Astrocyte (in vitro differentiated cells and primary cell): ENCODE measurements at regions not wholly inside any gene's neighbourhood (a gene's known extent, or its start where the extent isn't known, plus 50 kb on each side); places are given as distances from the start of the nearest gene placed in this dataset.

Source experiments
- DNase-seq: peaks from one replicate; pipeline ENCODE4 v3.0.0-alpha.2; 2010; ENCODE audit warnings: low read depth
- FAIRE-seq: peaks from 2 replicates; lab custom pipeline; 2011; peaks lifted over from hg19 to GRCh38; lab: Jason Lieb, UNC
- H2AFZ ChIP-seq: 2 replicates; pipeline ENCODE4 v1.6.0; 2012; ENCODE audit warnings: low read depth, low read length, inconsistent platforms
- H3K27ac ChIP-seq: 2 replicates; pipeline ENCODE4 v1.5.1; 2011; ENCODE audit warnings: low read depth, low read length, inconsistent platforms
- H3K27me3 ChIP-seq: 2 replicates; pipeline ENCODE4 v1.6.0; 2011; ENCODE audit warnings: low read length, inconsistent platforms; ENCODE audit not compliant: insufficient read depth
- H3K36me3 ChIP-seq: 2 replicates; pipeline ENCODE4 v1.5.1; 2011; ENCODE audit warnings: low read length, inconsistent platforms; ENCODE audit not compliant: insufficient read depth
- H3K4me1 ChIP-seq: 2 replicates; pipeline ENCODE4 v1.5.1; 2011; ENCODE audit warnings: low read length, inconsistent platforms; ENCODE audit not compliant: insufficient read depth
- H3K4me2 ChIP-seq: 2 replicates; pipeline ENCODE4 v1.6.0; 2012; ENCODE audit warnings: low read length, inconsistent platforms
- H3K4me3 ChIP-seq: 2 replicates; pipeline ENCODE4 v1.5.1; 2011; ENCODE audit warnings: low read depth, mild to moderate bottlenecking, low read length, inconsistent platforms; ENCODE audit not compliant: insufficient read depth
- H3K79me2 ChIP-seq: 2 replicates; pipeline ENCODE4 v1.6.0; 2012; ENCODE audit warnings: mild to moderate bottlenecking, low read length, inconsistent platforms; ENCODE audit not compliant: insufficient read depth
- H3K9ac ChIP-seq: 2 replicates; pipeline ENCODE4 v1.6.0; 2012; ENCODE audit warnings: mild to moderate bottlenecking, low read length, inconsistent platforms
- H3K9me3 ChIP-seq: 2 replicates; pipeline ENCODE4 v1.5.1; 2012; ENCODE audit warnings: low read depth, mild to moderate bottlenecking, low read length, inconsistent platforms; ENCODE audit not compliant: insufficient read depth
- H4K20me1 ChIP-seq: 2 replicates; pipeline ENCODE4 v1.6.0; 2012; ENCODE audit warnings: low read length, inconsistent platforms; ENCODE audit not compliant: insufficient read depth
- H3K27ac Mint-ChIP-seq: one replicate; pipeline ENCODE4 v1.8.0; 2021; ENCODE audit warnings: mild to moderate bottlenecking, mixed read lengths; ENCODE audit not compliant: unreplicated experiment
- H3K27me3 Mint-ChIP-seq: one replicate; pipeline ENCODE4 v1.8.0; 2021; ENCODE audit warnings: low read depth, mixed read lengths; ENCODE audit not compliant: unreplicated experiment
- H3K36me3 Mint-ChIP-seq: one replicate; pipeline ENCODE4 v1.8.0; 2021; ENCODE audit warnings: low read depth, mixed read lengths; ENCODE audit not compliant: unreplicated experiment
- H3K4me1 Mint-ChIP-seq: one replicate; pipeline ENCODE4 v1.8.0; 2021; ENCODE audit warnings: low read depth, mixed read lengths; ENCODE audit not compliant: unreplicated experiment
- H3K4me3 Mint-ChIP-seq: one replicate; pipeline ENCODE4 v1.8.0; 2021; ENCODE audit warnings: mild to moderate bottlenecking, moderate library complexity, mixed read lengths; ENCODE audit not compliant: unreplicated experiment
- H3K9me3 Mint-ChIP-seq: one replicate; pipeline ENCODE4 v1.8.0; 2021; ENCODE audit warnings: mild to moderate bottlenecking, mixed read lengths; ENCODE audit not compliant: unreplicated experiment
- EZH2 ChIP-seq: IDR thresholded peaks from 2 replicates; pipeline ENCODE4 v1.6.1; 2012; ENCODE audit warnings: mild to moderate bottlenecking, low read length, inconsistent platforms; ENCODE audit not compliant: insufficient read depth
- TF ChIP-seq, protein P1 (sequence below): IDR thresholded peaks from 2 replicates; pipeline ENCODE4 v1.5.1; 2011; ENCODE audit warnings: low read depth, mild to moderate bottlenecking, inconsistent platforms, low read length, moderate library complexity; ENCODE audit not compliant: insufficient read depth

DNA sequence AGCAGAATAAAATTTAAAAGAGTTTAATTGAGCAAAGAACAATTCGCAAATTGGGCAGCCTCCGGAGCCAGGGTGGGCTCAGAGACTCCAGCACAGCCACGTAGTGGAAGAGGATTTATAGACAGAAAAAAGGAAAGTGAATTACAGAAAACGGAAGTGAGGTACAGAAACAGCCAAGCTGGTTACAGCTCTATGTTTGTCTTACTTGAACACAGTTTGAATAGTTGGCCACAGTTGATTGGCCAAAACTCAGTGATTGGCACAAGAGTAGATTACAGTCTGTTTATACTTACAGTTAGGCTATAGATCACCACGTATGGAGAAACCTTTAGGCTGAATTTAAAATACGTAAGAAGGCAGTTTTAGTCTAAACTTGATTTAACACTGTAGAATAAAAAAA, 78.8 kb upstream of the NEDD4L start:
- Mint-ChIP-seq H3K36me3 (no peaks in the 10 kb centered on the region), H3K4me3 (no peak overlapping the region), H3K27ac (no peak overlapping the region), H3K4me1 (no peaks in the 10 kb centered on the region), H3K9me3 (peaks cover 3% of the 10 kb centered on the region), H3K27me3 (no peaks in the 10 kb centered on the region)
- H3K4me2 ChIP-seq = no peak overlapping the region
- FAIRE-seq = no peak
- no peaks in the 10 kb centered on the region for H3K9me3 ChIP-seq
- H2AFZ ChIP-seq = no peak overlapping the region
- TF ChIP-seq, protein P1, sequence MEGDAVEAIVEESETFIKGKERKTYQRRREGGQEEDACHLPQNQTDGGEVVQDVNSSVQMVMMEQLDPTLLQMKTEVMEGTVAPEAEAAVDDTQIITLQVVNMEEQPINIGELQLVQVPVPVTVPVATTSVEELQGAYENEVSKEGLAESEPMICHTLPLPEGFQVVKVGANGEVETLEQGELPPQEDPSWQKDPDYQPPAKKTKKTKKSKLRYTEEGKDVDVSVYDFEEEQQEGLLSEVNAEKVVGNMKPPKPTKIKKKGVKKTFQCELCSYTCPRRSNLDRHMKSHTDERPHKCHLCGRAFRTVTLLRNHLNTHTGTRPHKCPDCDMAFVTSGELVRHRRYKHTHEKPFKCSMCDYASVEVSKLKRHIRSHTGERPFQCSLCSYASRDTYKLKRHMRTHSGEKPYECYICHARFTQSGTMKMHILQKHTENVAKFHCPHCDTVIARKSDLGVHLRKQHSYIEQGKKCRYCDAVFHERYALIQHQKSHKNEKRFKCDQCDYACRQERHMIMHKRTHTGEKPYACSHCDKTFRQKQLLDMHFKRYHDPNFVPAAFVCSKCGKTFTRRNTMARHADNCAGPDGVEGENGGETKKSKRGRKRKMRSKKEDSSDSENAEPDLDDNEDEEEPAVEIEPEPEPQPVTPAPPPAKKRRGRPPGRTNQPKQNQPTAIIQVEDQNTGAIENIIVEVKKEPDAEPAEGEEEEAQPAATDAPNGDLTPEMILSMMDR = no peak
- no peak for TF ChIP-seq EZH2
- no peak overlapping the region for H3K9ac ChIP-seq
- no peaks in the 10 kb centered on the region for H3K36me3 ChIP-seq
- H3K27me3 ChIP-seq = no peaks in the 10 kb centered on the region
- DNase-seq = no peak
- no peak overlapping the region for H3K27ac ChIP-seq
- no peak overlapping the region for H3K4me3 ChIP-seq
- H3K79me2 ChIP-seq = no peaks in the 10 kb centered on the region
- H4K20me1 ChIP-seq = no peaks in the 10 kb centered on the region
- no peaks in the 10 kb centered on the region for H3K4me1 ChIP-seq

DNA sequence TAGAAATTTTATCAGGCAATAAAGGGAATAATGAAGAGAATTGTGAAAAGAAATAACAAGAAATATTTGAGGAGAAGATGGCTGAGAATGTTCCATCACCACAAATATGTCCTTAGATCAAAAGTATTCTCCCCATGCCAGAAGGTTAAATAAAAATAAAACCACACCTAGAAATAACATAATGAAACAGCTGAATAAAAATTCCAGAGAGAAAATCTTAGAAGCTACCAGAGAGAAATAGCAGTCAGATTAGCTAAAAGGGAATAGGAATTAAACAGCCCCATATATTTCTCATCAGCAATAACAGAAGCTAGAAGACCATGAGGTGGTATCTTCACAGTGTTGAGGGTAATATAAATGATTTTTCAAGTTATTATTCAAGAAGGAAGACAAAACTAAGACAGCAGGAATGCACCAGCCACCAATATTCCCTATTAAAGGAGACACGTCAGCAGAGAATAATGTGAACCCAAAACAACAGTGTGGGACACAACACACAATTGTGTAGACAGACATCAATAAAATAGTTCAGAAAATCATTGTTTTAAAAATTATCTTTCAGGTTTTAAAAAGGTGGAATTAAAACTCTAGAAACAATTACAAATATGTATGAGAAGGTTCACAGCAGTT, 82.0 kb upstream of the NEDD4L start:
- Histone ChIP-seq H3K9me3 (no peaks in the 10 kb centered on the region), H4K20me1 (no peaks in the 10 kb centered on the region), H3K79me2 (no peaks in the 10 kb centered on the region), H3K4me2 (peak overlapping the region; percentile 8), H3K9ac (no peak overlapping the region), H3K27me3 (peaks cover 4% of the 10 kb centered on the region), H3K4me3 (no peak overlapping the region), H3K36me3 (no peaks in the 10 kb centered on the region), H3K27ac (no peak overlapping the region), H3K4me1 (no peaks in the 10 kb centered on the region), H2AFZ (no peak overlapping the region)
- Mint-ChIP-seq H3K27me3 (peaks cover 4% of the 10 kb centered on the region), H3K27ac (no peak overlapping the region), H3K4me1 (no peaks in the 10 kb centered on the region), H3K36me3 (no peaks in the 10 kb centered on the region), H3K4me3 (no peak overlapping the region), H3K9me3 (no peaks in the 10 kb centered on the region)
- DNase-seq (peak; percentile 39), FAIRE-seq (no peak)
- TF ChIP-seq, protein P1 = no peak
- TF ChIP-seq EZH2 = no peak

DNA sequence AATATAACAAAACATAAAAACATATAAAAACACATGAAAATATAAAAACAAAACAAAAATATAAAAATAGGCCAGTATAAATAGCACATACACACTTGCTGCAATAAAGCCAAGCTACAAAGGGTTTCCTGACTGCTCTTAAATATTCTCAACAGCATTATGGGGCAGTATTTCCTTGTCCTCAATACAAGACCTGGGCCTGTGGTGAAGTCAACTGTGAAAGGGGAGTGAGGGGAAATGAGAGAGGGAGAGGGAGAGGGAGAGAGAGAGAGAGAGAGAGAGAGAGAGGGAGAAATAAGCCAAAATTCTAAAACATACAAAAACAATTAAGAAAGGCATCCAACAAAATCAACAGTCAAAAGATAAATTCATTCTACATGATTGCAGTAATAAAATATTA, 82.6 kb upstream of the NEDD4L start:
- H2AFZ ChIP-seq = no peak overlapping the region
- H3K36me3 ChIP-seq = no peaks in the 10 kb centered on the region
- no peaks in the 10 kb centered on the region for H4K20me1 ChIP-seq
- H3K36me3 Mint-ChIP-seq = no peaks in the 10 kb centered on the region
- no peak overlapping the region for H3K4me2 ChIP-seq
- no peak overlapping the region for H3K4me3 Mint-ChIP-seq
- H3K27ac ChIP-seq = no peak overlapping the region
- no peaks in the 10 kb centered on the region for H3K4me1 ChIP-seq
- no peak for DNase-seq
- no peak overlapping the region for H3K27ac Mint-ChIP-seq
- H3K27me3 Mint-ChIP-seq = peaks cover 4% of the 10 kb centered on the region
- H3K27me3 ChIP-seq = peaks cover 6% of the 10 kb centered on the region
- no peak for FAIRE-seq
- H3K9me3 Mint-ChIP-seq = no peaks in the 10 kb centered on the region
- H3K9ac ChIP-seq = no peak overlapping the region
- H3K4me1 Mint-ChIP-seq = no peaks in the 10 kb centered on the region
- TF ChIP-seq, protein P1 = no peak
- TF ChIP-seq EZH2 = no peak
- no peak overlapping the region for H3K4me3 ChIP-seq
- H3K9me3 ChIP-seq = no peaks in the 10 kb centered on the region
- H3K79me2 ChIP-seq = no peaks in the 10 kb centered on the region
